Spleen (tissue), 11 donors: ENCODE measurements at regions not wholly inside any gene's neighbourhood (a gene's known extent, or its start where the extent isn't known, plus 50 kb on each side); places are given as distances from the start of the nearest gene placed in this dataset.

ENCODE experiments used
- DNase-seq: peaks from one replicate; pipeline ENCODE4 v3.0.0-alpha.2; 2020
- H3K27ac ChIP-seq, 8 donors: fragments of 200-600 bp; sonication (generic) in 7 of 8; 1 replicate in 4 of 8; 2 replicates in 4 of 8; pipeline versions ENCODE4 v1.5.0 to v1.8.0; 2016 to 2021; ENCODE audit warnings: inconsistent platforms in 4 of 8, mild to moderate bottlenecking in 4 of 8, moderate library complexity in 1 of 8
- H3K27me3 ChIP-seq, 7 donors: fragments of 200-600 bp; sonication (generic) in 6 of 7; replicated peaks in 1 of 7; 1 replicate in 4 of 7; 2 replicates in 3 of 7; pipeline versions ENCODE4 v1.5.0 to v1.8.0; 2016 to 2021; ENCODE audit warnings: inconsistent platforms in 3 of 7, mild to moderate bottlenecking in 1 of 7
- H3K36me3 ChIP-seq, 6 donors: fragments of 200-600 bp; sonication (generic) in 5 of 6; 1 replicate in 4 of 6; 2 replicates in 2 of 6; pipeline versions ENCODE4 v1.5.0 to v1.8.0; 2016 to 2021; ENCODE audit warnings: inconsistent platforms in 2 of 6
- H3K4me1 ChIP-seq, 6 donors: fragments of 200-600 bp; sonication (generic) in 5 of 6; 1 replicate in 3 of 6; 2 replicates in 3 of 6; pipeline versions ENCODE4 v1.5.0 to v1.8.0; 2016 to 2021; ENCODE audit warnings: inconsistent platforms in 3 of 6
- H3K4me3 ChIP-seq, 8 donors: fragments of 200-600 bp; sonication (generic) in 7 of 8; 1 replicate in 4 of 8; 2 replicates in 4 of 8; pipeline versions ENCODE4 v1.5.0 to v1.8.0; 2016 to 2021; ENCODE audit warnings: inconsistent platforms in 4 of 8, mild to moderate bottlenecking in 4 of 8, moderate library complexity in 2 of 8
- H3K9me3 ChIP-seq, 8 donors: fragments of 200-600 bp; sonication (generic) in 7 of 8; 1 replicate in 4 of 8; 2 replicates in 4 of 8; pipeline versions ENCODE4 v1.5.0 to v1.8.0; 2016 to 2021; ENCODE audit warnings: inconsistent platforms in 4 of 8
- CTCF ChIP-seq, 11 experiments: fragments of 200-600 bp in 7 of 11; fragments of 450-650 bp in 4 of 11; sonication (generic) in 4 of 11; IDR thresholded peaks in 8 of 11; conservative IDR thresholded peaks in 3 of 11; 1 replicate in 7 of 11; 2 replicates in 4 of 11; pipeline versions ENCODE4 v1.4.0 to v1.8.0; 2016 to 2021; ENCODE audit warnings: antibody characterized with exemption in 11 of 11, inconsistent platforms in 4 of 11, mild to moderate bottlenecking in 1 of 11
- POLR2A ChIP-seq, 3 donors: fragments of 450-650 bp; IDR thresholded peaks; one replicate each; pipeline ENCODE4 v1.5.1; 2017; ENCODE audit warnings: antibody characterized with exemption in 3 of 3, mild to moderate bottlenecking in 1 of 3
- POLR2AphosphoS5 ChIP-seq, 3 donors: sonication (generic); formaldehyde crosslinking; IDR thresholded peaks; one replicate each; pipeline ENCODE4 v1.5.1; 2017; ENCODE audit warnings: antibody characterized with exemption in 3 of 3
- WGBS, 5 donors: extraction: QIAGEN DNeasy Blood & Tissue Kit in 3 of 5; methylation state at CpG; one replicate each; pipeline versions ENCODE4 v1.1.5 to v1.1.7; 2013 to 2018; 5-methylcytosine and 5-hydroxymethylcytosine counted together
- intact Hi-C: fragments of 100-400 bp; cut with DNase I; formaldehyde crosslinking; loops from one replicate; pipeline ENCODE4 v1.15.0; 2023; ENCODE audit warnings: low total_unique reads
- donor health status: healthy with polysubstance abuse.
- donor health status: DM: no; HTN: no; CAD: no; lungs with moderate emphysema.
- donor health status: DM: no; HTN: no; CAD: no.
- donor health status: Bipolar disorder and iron deficiency.
- donor health status: healthy.
- donor health status: DM: no; HTN: no; CAD: no.
- donor health status: DM: yes; HTN: yes; CAD: no.

DNA sequence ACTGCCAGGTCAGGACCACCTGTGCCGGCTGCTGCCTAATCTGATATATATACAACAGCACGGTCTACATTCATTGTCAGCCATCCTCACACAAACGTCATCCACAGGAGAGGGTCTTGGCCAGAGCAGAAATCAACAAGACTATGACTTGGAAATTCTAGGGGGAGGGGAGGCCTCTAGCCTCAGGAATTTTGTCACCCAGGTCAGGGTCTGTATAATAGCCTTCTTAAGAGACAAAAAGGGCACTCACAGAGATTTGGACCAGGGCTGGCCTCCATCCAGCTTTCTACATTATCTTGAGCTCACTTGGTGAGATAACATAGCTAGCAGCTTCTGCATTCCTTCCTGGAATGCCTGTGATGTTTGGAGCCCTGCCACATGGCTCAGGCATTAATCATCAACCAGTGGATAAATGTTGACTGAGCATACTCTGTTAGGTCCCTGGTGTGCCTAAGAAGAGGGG, 50.4 kb upstream of the CTIF start:
- H3K27ac ChIP-seq: no peak overlapping the region
- no peak overlapping the region for H3K4me3 ChIP-seq
- H3K27me3 ChIP-seq: peaks cover 0 to 3% (median 0%) of the 10 kb centered on the region in 7 donors
- H3K4me1 ChIP-seq: peaks cover 0 to 3% (median 0%) of the 10 kb centered on the region in 6 donors
- no peaks in the 10 kb centered on the region for H3K9me3 ChIP-seq
- intact Hi-C loops: no loop called here
- DNase-seq: no peak
- TF ChIP-seq POLR2AphosphoS5 (IDR thresholded peaks at IDR 0.05): peak in 1 of 3 donors; percentile 53
- TF ChIP-seq CTCF (IDR thresholded peaks at IDR 0.05 in 8 of 11, conservative IDR thresholded peaks at IDR 0.05 in 3 of 11): no peak
- 45 to 85% (median 76%) methylated on average over 3 of the region's 3 CpGs for WGBS, 5 donors
- no peaks in the 10 kb centered on the region for H3K36me3 ChIP-seq

DNA sequence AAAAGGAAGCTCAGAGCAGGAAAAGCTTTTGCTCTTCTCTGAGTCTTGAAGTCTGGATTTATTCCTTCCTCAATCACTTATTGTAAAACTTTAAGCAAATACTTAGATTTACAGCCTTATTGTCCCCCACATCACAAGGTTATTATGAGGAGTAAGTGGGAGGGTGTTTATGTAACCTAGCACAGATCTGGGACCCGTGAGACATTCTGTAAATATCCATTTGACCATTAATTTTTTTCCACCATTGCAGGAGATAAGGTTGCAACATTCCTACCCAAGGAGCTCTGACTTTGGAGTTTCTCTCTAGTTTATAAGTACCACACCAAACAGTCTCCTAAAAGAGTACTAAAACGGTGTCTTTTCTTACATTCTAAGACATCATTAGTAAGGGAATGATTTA, 52.1 kb upstream of the CTIF start:
- intact Hi-C loops: no loop called here
- H3K36me3 ChIP-seq: no peaks in the 10 kb centered on the region
- H3K4me1 ChIP-seq: no peaks in the 10 kb centered on the region
- TF ChIP-seq POLR2AphosphoS5 (IDR thresholded peaks at IDR 0.05): no peak
- no peak for TF ChIP-seq POLR2A (IDR thresholded peaks at IDR 0.05)
- TF ChIP-seq CTCF (IDR thresholded peaks at IDR 0.05 in 8 of 11, conservative IDR thresholded peaks at IDR 0.05 in 3 of 11): no peak
- no peak overlapping the region for H3K4me3 ChIP-seq
- no peaks in the 10 kb centered on the region for H3K27me3 ChIP-seq
- DNase-seq: no peak
- no peak overlapping the region for H3K27ac ChIP-seq
- H3K9me3 ChIP-seq: no peaks in the 10 kb centered on the region
- WGBS, 5 donors: 50 to 66% (median 64%) methylated on average over 2 of the region's 2 CpGs

GRCh38 chr18:48485828-48486405, 52.9 kb upstream of the CTIF start:
- H3K9me3 ChIP-seq: no peaks in the 10 kb centered on the region
- WGBS, 5 donors: 73 to 78% (median 75%) methylated on average over 5 of the region's 5 CpGs
- no peak for DNase-seq
- no peaks in the 10 kb centered on the region for H3K27me3 ChIP-seq
- no peak overlapping the region for H3K4me3 ChIP-seq
- TF ChIP-seq POLR2A (IDR thresholded peaks at IDR 0.05): no peak
- TF ChIP-seq CTCF (IDR thresholded peaks at IDR 0.05 in 8 of 11, conservative IDR thresholded peaks at IDR 0.05 in 3 of 11): no peak
- no peak for TF ChIP-seq POLR2AphosphoS5 (IDR thresholded peaks at IDR 0.05)
- H3K4me1 ChIP-seq: no peaks in the 10 kb centered on the region
- H3K27ac ChIP-seq: no peak overlapping the region
- intact Hi-C loops: no loop called here
- no peaks in the 10 kb centered on the region for H3K36me3 ChIP-seq

DNA sequence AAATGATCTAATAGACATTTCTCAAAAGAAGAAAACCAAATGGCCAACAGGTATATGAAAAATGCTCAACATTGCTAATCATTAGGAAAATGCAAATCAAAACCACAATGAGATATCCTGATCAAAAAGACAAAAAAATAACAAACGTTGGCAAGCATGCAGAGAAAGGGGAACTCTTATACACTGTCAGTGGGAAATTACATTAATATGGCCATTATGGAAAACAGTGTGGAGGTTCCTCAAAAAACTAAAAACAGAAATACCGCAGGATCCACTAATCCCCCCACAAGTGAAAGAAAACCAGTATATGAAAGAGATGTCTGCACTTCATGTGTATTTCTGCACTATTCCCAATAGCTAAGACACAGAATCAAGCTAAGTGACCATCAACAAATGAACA, 57.7 kb upstream of the CTIF start:
- DNase-seq: no peak
- H3K27ac ChIP-seq: no peak overlapping the region
- no peaks in the 10 kb centered on the region for H3K36me3 ChIP-seq
- 36 to 59% (median 51%) methylated on average over 2 of the region's 2 CpGs for whole genome bisulfite sequencing, 5 donors
- peaks cover 0 to 2% (median 0%) of the 10 kb centered on the region in 6 donors for H3K4me1 ChIP-seq
- H3K27me3 ChIP-seq: no peaks in the 10 kb centered on the region
- intact Hi-C loops: no loop called here
- no peak overlapping the region for H3K4me3 ChIP-seq
- peaks cover 0 to 5% (median 0%) of the 10 kb centered on the region in 8 donors for H3K9me3 ChIP-seq
- TF ChIP-seq POLR2AphosphoS5 (IDR thresholded peaks at IDR 0.05) (no peak), CTCF (IDR thresholded peaks at IDR 0.05 in 8 of 11, conservative IDR thresholded peaks at IDR 0.05 in 3 of 11) (no peak), POLR2A (IDR thresholded peaks at IDR 0.05) (no peak)
